CD4-positive, alpha-beta T cell (primary cell): ENCODE measurements at regions not wholly inside any gene's neighbourhood (a gene's known extent, or its start where the extent isn't known, plus 50 kb on each side); places are given as distances from the start of the nearest gene placed in this dataset.

Source experiments
- ATAC-seq: fragments of 200-7000 bp; cut with Tn5 transposase; one replicate; pipeline ENCODE4 v1.10.0; 2022; ENCODE audit warnings: mild to moderate bottlenecking; ENCODE audit not compliant: poor library complexity
- CTCF ChIA-PET: fragments of 350-600 bp; sonication (Branson Sonifier 250); formaldehyde crosslinking; loops from one replicate; lab custom pipeline; 2021; ENCODE audit warnings: antibody characterized with exemption, inconsistent platforms; lab: Charles Lee
- POLR2A ChIA-PET: fragments of 350-600 bp; sonication (Branson Sonifier 250); formaldehyde crosslinking; loops from one replicate; lab custom pipeline; 2021; ENCODE audit warnings: antibody characterized with exemption, inconsistent platforms; lab: Charles Lee
- DNase-seq, 14 experiments: peaks; one replicate each; pipeline ENCODE4 v3.0.0-alpha.2; 2013 to 2020; ENCODE audit warnings: mixed read lengths in 2 of 14
- H3K27ac ChIP-seq, 2 donors: one replicate each; pipeline versions ENCODE4 v1.5.1 to v1.7.0; 2013; ENCODE audit warnings: low read length in 2 of 2, low read depth in 1 of 2, mild to moderate bottlenecking in 1 of 2
- H3K27me3 ChIP-seq, 2 experiments: 1 replicate in 1 of 2; 2 replicates in 1 of 2; pipeline versions ENCODE4 v1.6.1 to v1.7.0; 2013; ENCODE audit warnings: low read length in 2 of 2, control low read depth in 1 of 2, mild to moderate bottlenecking in 1 of 2, moderate library complexity in 1 of 2; ENCODE audit not compliant: insufficient read depth in 2 of 2, control insufficient read depth in 1 of 2
- H3K36me3 ChIP-seq: one replicate; pipeline ENCODE4 v1.6.1; 2013; ENCODE audit warnings: low read length, control low read depth; ENCODE audit not compliant: insufficient read depth
- H3K4me1 ChIP-seq: one replicate; pipeline ENCODE4 v1.6.1; 2013; ENCODE audit warnings: low read length, control low read depth; ENCODE audit not compliant: insufficient read depth
- H3K4me3 ChIP-seq: one replicate; pipeline ENCODE4 v1.5.1; 2013; ENCODE audit warnings: mild to moderate bottlenecking, low read length, moderate library complexity
- H3K9me3 ChIP-seq, 2 experiments: 1 replicate in 1 of 2; 2 replicates in 1 of 2; pipeline versions ENCODE4 v1.6.1 to v1.7.0; 2013; ENCODE audit warnings: low read length in 2 of 2, mild to moderate bottlenecking in 2 of 2, control low read depth in 1 of 2, moderate library complexity in 1 of 2; ENCODE audit not compliant: control insufficient read depth in 1 of 2, insufficient read depth in 1 of 2
- H3K27ac Mint-ChIP-seq: one replicate; pipeline ENCODE4 v1.8.0; 2020; ENCODE audit warnings: mixed read lengths
- H3K27me3 Mint-ChIP-seq: one replicate; pipeline ENCODE4 v1.8.0; 2021; ENCODE audit warnings: mixed read lengths
- H3K36me3 Mint-ChIP-seq: one replicate; pipeline ENCODE4 v1.8.0; 2021; ENCODE audit warnings: low read depth, mixed read lengths
- H3K4me1 Mint-ChIP-seq: one replicate; pipeline ENCODE4 v1.8.0; 2021; ENCODE audit warnings: low read depth, mixed read lengths
- H3K4me3 Mint-ChIP-seq: one replicate; pipeline ENCODE4 v1.8.0; 2020; ENCODE audit warnings: mild to moderate bottlenecking, mixed read lengths
- H3K9me3 Mint-ChIP-seq: one replicate; pipeline ENCODE4 v1.8.0; 2020; ENCODE audit warnings: mixed read lengths
- CTCF ChIP-seq: fragments of 200-600 bp; IDR thresholded peaks from one replicate; pipeline ENCODE4 v1.8.0; 2022; ENCODE audit warnings: antibody characterized with exemption, mild to moderate bottlenecking
- intact Hi-C, 2 experiments: fragments of 100-400 bp; cut with DNase I in 1 of 2; cut with micrococcal nuclease in 1 of 2; formaldehyde crosslinking; loops; one replicate each; pipeline versions ENCODE4 v1.15.1 to v1.9.0; 2023 to 2025; cut with DNase I, micrococcal nuclease

- ATAC-seq (no peak), DNase-seq (no peak)
- peaks cover 4 to 24% of the 10 kb centered on the region in 2 experiments for H3K9me3 ChIP-seq
- no peaks in the 10 kb centered on the region for H3K36me3 ChIP-seq
- no peaks in the 10 kb centered on the region for H3K27me3 Mint-ChIP-seq
- no peak for TF ChIP-seq CTCF
- POLR2A ChIA-PET, result no interaction called here
- H3K27ac ChIP-seq, result no peak overlapping the region
- H3K4me3 Mint-ChIP-seq, result no peak overlapping the region
- CTCF ChIA-PET, result no interaction called here
- peaks cover 39% of the 10 kb centered on the region for H3K9me3 Mint-ChIP-seq
- no peak overlapping the region for H3K27ac Mint-ChIP-seq
- peaks cover 24% of the 10 kb centered on the region for H3K36me3 Mint-ChIP-seq
- H3K27me3 ChIP-seq, result no peaks in the 10 kb centered on the region
- no peak overlapping the region for H3K4me3 ChIP-seq
- intact Hi-C loops, result no loop called here
- H3K4me1 ChIP-seq, result no peaks in the 10 kb centered on the region
- H3K4me1 Mint-ChIP-seq, result no peaks in the 10 kb centered on the region
Observed at GRCh38 chr3:178930116-178930515, 141.5 kb downstream of the ZMAT3 start.

GRCh38 chr3:178916223-178916622, 155.4 kb downstream of the ZMAT3 start:
- DNase-seq (no peak), ATAC-seq (no peak)
- H3K27ac ChIP-seq, result no peak overlapping the region
- peaks cover 19% of the 10 kb centered on the region for H3K9me3 Mint-ChIP-seq
- intact Hi-C loops, result no loop called here
- H3K4me3 Mint-ChIP-seq, result no peak overlapping the region
- H3K27ac Mint-ChIP-seq, result no peak overlapping the region
- H3K9me3 ChIP-seq, result peaks cover 8 to 11% of the 10 kb centered on the region in 2 experiments
- H3K4me1 ChIP-seq, result no peaks in the 10 kb centered on the region
- ChIA-PET CTCF (no interaction called here), POLR2A (no interaction called here)
- no peaks in the 10 kb centered on the region for H3K27me3 ChIP-seq
- no peak for TF ChIP-seq CTCF
- H3K36me3 ChIP-seq, result no peaks in the 10 kb centered on the region
- H3K4me3 ChIP-seq, result no peak overlapping the region
- H3K27me3 Mint-ChIP-seq, result no peaks in the 10 kb centered on the region
- no peaks in the 10 kb centered on the region for H3K4me1 Mint-ChIP-seq
- H3K36me3 Mint-ChIP-seq, result peaks cover 9% of the 10 kb centered on the region

GRCh38 chr3:178915365-178915764, 156.2 kb downstream of the ZMAT3 start:
- Histone ChIP-seq H3K27me3 (no peaks in the 10 kb centered on the region), H3K9me3 (peaks cover 8 to 11% of the 10 kb centered on the region in 2 experiments), H3K4me1 (no peaks in the 10 kb centered on the region), H3K4me3 (no peak overlapping the region), H3K36me3 (no peaks in the 10 kb centered on the region), H3K27ac (no peak overlapping the region)
- CTCF ChIA-PET, result no interaction called here
- Mint-ChIP-seq H3K36me3 (peaks cover 9% of the 10 kb centered on the region), H3K9me3 (peaks cover 19% of the 10 kb centered on the region), H3K4me3 (no peak overlapping the region), H3K4me1 (no peaks in the 10 kb centered on the region), H3K27me3 (no peaks in the 10 kb centered on the region), H3K27ac (no peak overlapping the region)
- TF ChIP-seq CTCF, result no peak
- ATAC-seq (no peak), DNase-seq (no peak)
- intact Hi-C loops, result no loop called here
- POLR2A ChIA-PET, result no interaction called here
